ENCODE measurements at regions not wholly inside any gene's neighbourhood (a gene's known extent, or its start where the extent isn't known, plus 50 kb on each side); places are given as distances from the start of the nearest gene placed in this dataset.

- H2BK5ac ChIP-seq (ENCODE audit: low read depth, low read length, poor library complexity, severe bottlenecking): no peak overlapping the region
- WGBS, 2 experiments (ENCODE audit: extremely low coverage in 2 of 2, insufficient read length in 1 of 2): 67% methylated on average over 2 of the region's 6 CpGs; no CpG with 5 or more reads in 1 of the 2 experiments
- dilution Hi-C loops (cut with HindIII; ENCODE audit: low sequenced_read_pairs, unreplicated experiment): no loop called here
- H3K23ac ChIP-seq (ENCODE audit: low read depth, low read length): no peak overlapping the region
- no peak overlapping the region for H4K5ac ChIP-seq (ENCODE audit: low read depth, low read length)
- POLR2A ChIA-PET (ENCODE audit: unreplicated experiment): no interaction called here
- H2AFZ ChIP-seq (replicated peaks; ENCODE audit: low read length, poor library complexity): no peak overlapping the region
- no peak overlapping the region for H4K8ac ChIP-seq (ENCODE audit: low read depth in 2 of 2, low read length in 2 of 2)
- no peaks in the 10 kb centered on the region for H3K27me3 ChIP-seq (ENCODE audit: control insufficient read depth, insufficient read depth, low read length)
- no peak overlapping the region for H3K14ac ChIP-seq (replicated peaks; ENCODE audit: low read depth, low read length)
- intact Hi-C loops (cut with micrococcal nuclease): no loop called here
- no peaks in the 10 kb centered on the region for H3K36me3 ChIP-seq (ENCODE audit: control insufficient read depth, insufficient read depth, low read length)
- in situ Hi-C loops (cut with MboI; ENCODE audit: low sequenced_read_pairs): no loop called here
- no peak for TF ChIP-seq RFX5 (IDR thresholded peaks at IDR 0.05; ENCODE audit: low read depth, low read length)
- TF ChIP-seq CEBPB (IDR thresholded peaks at IDR 0.05; ENCODE audit: low read depth, low read length): no peak
- TF ChIP-seq NFE2L2 (IDR thresholded peaks at IDR 0.05; ENCODE audit: low read depth, low read length): no peak
- no peak for TF ChIP-seq MAFK (IDR thresholded peaks at IDR 0.05; ENCODE audit: low read depth, low read length)
- TF ChIP-seq POLR2A (IDR thresholded peaks at IDR 0.05; ENCODE audit: low read depth, low read length): no peak
- no peak for TF ChIP-seq CHD1 (IDR thresholded peaks at IDR 0.05; ENCODE audit: low read depth, low read length)
- no peak for TF ChIP-seq CTCF (conservative IDR thresholded peaks at IDR 0.05; ENCODE audit: low read depth, low read length)
- no peak for TF ChIP-seq RCOR1 (IDR thresholded peaks at IDR 0.05; ENCODE audit: insufficient replicate concordance, low read length)
- TF ChIP-seq, protein P1, sequence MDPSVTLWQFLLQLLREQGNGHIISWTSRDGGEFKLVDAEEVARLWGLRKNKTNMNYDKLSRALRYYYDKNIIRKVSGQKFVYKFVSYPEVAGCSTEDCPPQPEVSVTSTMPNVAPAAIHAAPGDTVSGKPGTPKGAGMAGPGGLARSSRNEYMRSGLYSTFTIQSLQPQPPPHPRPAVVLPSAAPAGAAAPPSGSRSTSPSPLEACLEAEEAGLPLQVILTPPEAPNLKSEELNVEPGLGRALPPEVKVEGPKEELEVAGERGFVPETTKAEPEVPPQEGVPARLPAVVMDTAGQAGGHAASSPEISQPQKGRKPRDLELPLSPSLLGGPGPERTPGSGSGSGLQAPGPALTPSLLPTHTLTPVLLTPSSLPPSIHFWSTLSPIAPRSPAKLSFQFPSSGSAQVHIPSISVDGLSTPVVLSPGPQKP (IDR thresholded peaks at IDR 0.05; ENCODE audit: borderline replicate concordance, low read depth, low read length): no peak
- H3K79me1 ChIP-seq (ENCODE audit: low read depth in 1 of 2, low read length in 2 of 2): no peaks in the 10 kb centered on the region
- H3K4me1 ChIP-seq (ENCODE audit: control insufficient read depth, insufficient read depth, low read length): no peaks in the 10 kb centered on the region
- peak; percentile 4 for DNase-seq
- no peak overlapping the region for H2AK5ac ChIP-seq (ENCODE audit: low read depth, low read length)
- no peak overlapping the region for H3K27ac ChIP-seq (ENCODE audit: insufficient read depth, low read length)
- no peak overlapping the region for H3K4me3 ChIP-seq (ENCODE audit: insufficient read depth, low read depth, low read length)
- no peak for ATAC-seq (ENCODE audit: low read depth)
- no peak overlapping the region for H2BK20ac ChIP-seq (ENCODE audit: low read depth, low read length)
- H2BK15ac ChIP-seq (ENCODE audit: low read depth, low read length): no peak overlapping the region
- H3K4me2 ChIP-seq (ENCODE audit: low read depth, low read length): no peak overlapping the region
- no peak overlapping the region for H3K18ac ChIP-seq (ENCODE audit: low read depth, low read length)
- H3K4ac ChIP-seq (ENCODE audit: low read depth, low read length): no peak overlapping the region
- H3K9me3 ChIP-seq (ENCODE audit: control insufficient read depth, insufficient read depth, low read length): peaks cover 6% of the 10 kb centered on the region
- H3K9me1 ChIP-seq (ENCODE audit: insufficient read depth, low read length): no peaks in the 10 kb centered on the region
- CTCF ChIA-PET: no interaction called here
- H4K20me1 ChIP-seq (ENCODE audit: insufficient read depth, low read length): no peaks in the 10 kb centered on the region
- no peak overlapping the region for H2AK9ac ChIP-seq (replicated peaks; ENCODE audit: low read depth, low read length, poor library complexity)
- H4K91ac ChIP-seq (ENCODE audit: insufficient read depth, low read depth, low read length): no peak overlapping the region
- no TSS peak for BruUV-seq (replicated peaks)
- no peak overlapping the region for H3K56ac ChIP-seq (ENCODE audit: extremely low read depth, insufficient read depth, low read length)
- H2BK120ac ChIP-seq (ENCODE audit: low read depth, low read length): no peak overlapping the region
- no peak overlapping the region for H3K9ac ChIP-seq (ENCODE audit: low read depth, low read length)
Observed at GRCh38 chr7:138186951-138187351, 110.7 kb downstream of the AKR1D1 start.

Measured in IMR-90 (cell line).